NCI-H146 treated with DMSO at 0.1 percent for 48 hours (cell line): ENCODE measurements at regions not wholly inside any gene's neighbourhood (a gene's known extent, or its start where the extent isn't known, plus 50 kb on each side); places are given as distances from the start of the nearest gene placed in this dataset.

ENCODE experiments used
- DNase-seq: peaks from one replicate; lab custom pipeline; 2025; ENCODE audit not compliant: unreplicated experiment; lab: John Stamatoyannopoulos, UW

DNA sequence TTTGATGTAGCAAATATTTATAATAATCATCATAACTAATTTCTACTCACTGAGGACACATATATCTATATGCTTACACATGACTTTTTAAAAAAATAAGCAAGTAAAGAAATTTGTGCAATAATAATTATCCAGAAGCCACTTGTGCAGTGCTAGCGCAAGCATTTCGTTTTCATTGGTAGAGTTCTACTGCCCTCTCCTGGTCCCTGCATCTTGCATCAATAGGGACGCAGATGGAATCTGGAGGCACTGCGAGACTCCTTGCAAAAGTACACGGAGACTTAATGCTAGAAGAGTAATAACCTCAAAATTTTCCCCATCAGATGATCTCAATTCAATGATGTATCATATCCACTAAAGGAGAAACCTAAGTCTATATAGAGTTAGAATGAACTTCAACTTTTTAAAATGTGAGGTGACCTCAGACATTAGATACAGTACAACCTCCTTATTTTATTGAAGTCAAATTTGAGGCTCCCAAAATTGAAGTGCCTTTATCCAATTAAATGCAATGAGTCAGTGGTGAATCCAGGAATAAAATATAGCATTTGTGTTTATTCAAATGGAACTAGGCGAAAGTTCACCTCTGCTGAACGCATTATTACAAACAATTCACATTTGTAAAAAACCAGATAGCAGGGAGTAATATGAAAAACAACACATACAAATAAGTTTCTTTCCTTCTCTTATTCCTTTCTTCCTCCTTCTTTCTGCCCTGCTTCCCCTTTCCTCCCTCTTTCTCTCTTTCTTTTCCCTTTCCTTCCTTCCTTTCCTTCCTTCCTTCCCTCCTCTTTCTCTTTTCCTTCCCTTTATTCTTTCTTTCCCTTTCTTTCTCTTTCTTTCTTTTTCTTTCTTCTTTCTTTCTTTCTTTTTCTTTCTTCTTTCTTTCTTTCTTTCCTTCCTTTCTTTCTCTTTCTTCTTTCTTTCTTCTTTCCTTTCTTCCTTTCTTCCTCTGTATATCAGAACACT, 450.0 kb downstream of the ANKRD50 start:
- DNase-seq: no peak

DNA sequence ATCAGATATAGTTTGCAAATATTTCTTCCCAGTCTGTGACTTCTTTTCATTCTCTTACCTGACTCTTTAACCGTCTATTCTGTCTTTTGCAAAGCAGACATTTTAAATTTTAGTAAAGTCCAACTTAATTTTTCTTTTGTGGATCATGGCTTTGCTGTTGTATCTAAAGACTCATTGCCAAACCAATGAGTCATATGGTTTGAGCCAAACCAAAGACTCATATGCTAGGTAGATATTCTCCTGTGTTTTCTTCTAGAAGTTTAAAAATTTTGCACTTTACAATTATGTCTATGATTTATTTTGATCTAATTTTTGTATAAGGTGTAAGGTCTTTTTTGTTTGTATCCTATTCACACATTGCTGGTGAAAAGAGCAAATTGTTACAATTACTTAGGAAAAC, 446.8 kb downstream of the ANKRD50 start:
- no peak for DNase-seq

GRCh38 chr4:124266721-124267120, 445.8 kb downstream of the ANKRD50 start:
- no peak for DNase-seq

DNA sequence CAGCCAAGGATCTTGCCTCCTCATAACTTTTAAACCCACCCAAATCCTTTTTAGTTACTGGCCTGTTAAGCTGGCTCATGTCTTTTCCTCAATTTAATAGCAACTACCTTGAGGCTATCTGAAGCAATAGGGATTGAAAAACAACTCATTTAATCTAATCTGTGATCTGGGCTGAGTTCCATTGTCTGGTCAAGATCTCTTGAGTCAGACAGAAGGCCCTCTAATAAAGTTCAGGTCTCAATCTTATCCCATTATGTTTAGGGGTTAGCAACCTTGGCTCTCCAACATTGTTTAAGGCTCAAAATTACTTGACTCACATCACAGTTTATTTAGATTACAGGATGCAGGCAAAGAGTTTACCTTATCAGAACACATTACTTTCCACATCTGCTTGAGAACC, 436.1 kb downstream of the ANKRD50 start:
- DNase-seq: no peak

- no peak for DNase-seq
Measured at GRCh38 chr4:124277691-124278090, 434.8 kb downstream of the ANKRD50 start.

DNA sequence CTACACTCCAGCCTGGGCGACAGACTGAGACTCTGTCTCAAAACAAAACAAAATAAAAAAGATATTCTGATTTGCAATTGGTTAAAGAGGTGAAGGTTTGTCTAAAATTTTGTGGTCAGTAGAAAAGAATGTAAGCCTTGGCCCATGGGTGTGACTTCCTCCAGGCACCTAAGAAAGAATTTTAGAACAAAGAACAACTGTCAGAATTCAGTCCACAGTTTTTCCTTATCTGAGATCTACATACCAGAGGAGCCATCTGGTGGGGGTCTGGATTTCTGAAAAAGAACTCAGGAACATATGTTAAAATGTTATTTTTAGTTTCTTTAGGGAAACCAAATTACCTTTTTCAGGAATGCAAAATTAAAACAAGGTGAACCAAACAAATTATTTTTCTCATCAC, 434.1 kb downstream of the ANKRD50 start:
- no peak for DNase-seq

DNA sequence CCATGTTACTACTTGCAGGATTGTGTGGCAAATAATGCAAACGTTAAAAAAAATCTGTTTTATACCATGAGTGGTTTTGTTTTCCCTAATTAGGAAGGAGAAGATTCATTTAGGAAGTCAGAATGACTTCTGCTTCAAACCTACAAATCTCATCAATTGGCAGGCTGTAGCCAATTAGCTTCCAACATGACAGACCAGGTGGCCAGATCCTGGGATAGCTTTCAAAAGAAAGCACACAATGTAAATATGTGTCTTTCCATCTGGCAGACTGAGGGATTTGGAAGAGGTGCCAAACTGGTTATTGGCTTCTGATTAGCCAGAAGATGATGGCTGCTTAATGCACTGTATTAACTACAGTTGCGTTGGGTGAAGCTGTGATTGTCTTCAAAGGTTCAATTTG, 432.8 kb downstream of the ANKRD50 start:
- DNase-seq: no peak

DNA sequence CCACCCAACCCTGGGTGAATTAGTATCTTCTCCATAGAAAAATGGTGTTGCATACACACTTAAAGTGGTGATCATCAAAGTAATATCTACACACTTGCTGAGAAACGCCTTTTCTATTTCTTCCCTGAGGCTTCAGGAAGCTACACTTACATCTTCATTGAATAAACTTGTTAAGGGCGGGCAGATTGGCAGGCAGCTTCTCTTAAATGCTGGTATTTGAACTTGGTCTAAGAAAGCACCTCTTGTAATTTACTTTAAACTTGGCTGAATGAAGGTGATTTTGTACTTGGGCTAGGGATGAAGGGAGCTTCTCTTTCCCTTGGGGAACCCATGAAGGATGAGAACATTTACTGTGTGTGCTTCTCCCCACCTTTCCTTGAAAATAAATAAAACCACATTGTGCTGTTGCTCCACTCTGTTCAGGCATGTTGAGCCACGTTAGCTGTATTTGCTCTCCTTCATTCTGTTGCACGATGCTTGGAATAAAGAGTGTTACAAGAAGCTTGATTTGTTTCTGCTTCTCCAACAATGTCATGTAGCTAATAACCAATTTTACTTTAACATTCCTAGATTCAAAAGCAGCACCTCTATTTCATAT, 430.1 kb downstream of the ANKRD50 start:
- no peak for DNase-seq

DNA sequence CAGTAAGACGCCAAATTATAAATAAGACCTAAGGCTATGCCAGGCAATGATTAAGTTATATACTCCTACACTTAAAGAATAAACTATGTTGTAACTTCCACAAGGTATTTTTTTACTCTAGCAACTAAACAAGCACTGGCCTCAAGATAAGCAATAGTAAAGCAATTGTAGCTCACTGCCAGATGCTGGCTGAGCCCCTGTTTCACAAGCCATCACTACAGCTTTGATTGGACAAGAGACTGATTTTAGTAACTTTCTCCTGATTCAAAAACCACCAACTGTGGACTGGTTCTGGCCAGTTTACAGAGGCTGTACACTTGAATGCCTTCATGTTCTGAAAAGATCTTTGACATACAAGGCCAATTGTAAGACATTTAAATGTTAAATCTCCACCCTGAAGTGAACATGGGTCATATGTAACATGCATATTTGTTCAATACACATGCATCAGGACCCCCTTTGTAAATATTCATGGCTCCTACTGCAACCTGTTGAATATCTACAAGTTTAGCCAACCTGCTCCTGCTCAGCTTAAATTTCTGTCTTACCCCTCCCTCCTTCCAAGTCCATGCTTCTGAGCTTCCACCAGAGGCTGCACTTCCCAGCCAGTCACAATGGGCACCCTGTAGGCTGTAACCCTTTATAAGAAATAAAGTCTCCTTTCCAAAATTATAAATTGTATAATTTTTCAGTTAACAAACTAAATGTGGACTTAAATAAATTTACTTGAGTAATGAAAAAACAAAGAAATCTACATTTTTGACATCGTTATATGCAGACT, 423.6 kb downstream of the ANKRD50 start:
- no peak for DNase-seq

- no peak for DNase-seq
Measured at GRCh38 chr4:124290678-124291077, 421.9 kb downstream of the ANKRD50 start.

GRCh38 chr4:124295413-124295812, 417.1 kb downstream of the ANKRD50 start:
- no peak for DNase-seq

- no peak for DNase-seq
Measured at GRCh38 chr4:124304941-124305340, 407.6 kb downstream of the ANKRD50 start.

DNA sequence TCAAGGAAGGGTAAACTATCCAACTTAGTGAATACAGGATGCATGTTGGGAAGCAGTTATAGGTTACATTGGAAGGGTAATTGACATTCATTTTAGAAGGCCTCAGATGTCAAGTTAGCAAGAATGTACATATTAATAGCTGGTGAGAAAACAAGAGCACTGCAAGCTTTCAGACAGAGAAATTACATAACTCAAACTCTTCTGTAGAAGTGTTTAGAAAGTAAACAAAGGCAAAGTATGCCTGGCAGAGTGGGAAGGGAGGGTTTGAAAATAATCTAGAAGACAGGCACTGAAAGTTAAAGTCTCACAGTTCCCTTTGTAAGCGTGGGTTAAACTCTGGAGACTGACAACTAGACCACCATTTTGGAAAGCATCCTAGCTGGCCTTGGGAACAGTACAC, 406.2 kb downstream of the ANKRD50 start:
- no peak for DNase-seq

DNA sequence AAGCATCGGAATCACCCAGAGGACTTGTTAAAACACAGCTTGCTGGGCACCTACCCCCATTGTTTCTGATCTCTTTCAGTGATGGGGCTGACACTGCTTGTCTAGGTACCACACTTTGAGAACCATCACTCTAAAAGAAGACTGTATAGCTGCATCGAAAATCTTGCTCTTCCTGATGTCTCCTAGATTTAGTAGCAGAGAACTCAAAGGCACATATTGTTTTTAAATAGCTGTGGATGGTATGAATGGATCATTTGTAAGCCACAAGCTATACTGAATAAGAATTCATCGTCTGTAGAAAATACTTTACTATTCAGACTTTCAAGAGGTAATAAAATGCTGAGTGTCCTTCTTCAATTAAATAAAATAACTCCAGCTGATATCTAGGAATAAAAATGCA, 405.4 kb downstream of the ANKRD50 start:
- DNase-seq: no peak

DNA sequence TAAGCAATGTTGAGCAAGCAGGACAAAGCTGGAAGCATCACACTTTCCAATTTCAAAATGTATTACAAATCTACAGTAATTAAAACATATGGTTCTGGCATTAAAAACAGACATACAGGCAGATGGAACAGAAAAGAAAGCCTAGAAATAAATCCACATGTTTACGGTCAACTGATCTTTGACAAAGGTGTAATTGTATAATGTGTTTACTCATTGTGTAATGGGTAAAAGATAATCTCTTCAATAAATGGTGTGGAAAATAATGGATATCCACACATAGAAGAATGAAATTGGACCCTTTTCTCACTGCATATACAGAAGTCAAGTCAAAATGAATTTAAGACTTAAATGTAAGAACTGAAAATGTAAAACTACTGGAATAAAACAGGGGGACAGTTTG, 394.2 kb downstream of the ANKRD50 start:
- DNase-seq: no peak

- DNase-seq: no peak
Measured at GRCh38 chr4:124321364-124321763, 391.2 kb downstream of the ANKRD50 start.

DNA sequence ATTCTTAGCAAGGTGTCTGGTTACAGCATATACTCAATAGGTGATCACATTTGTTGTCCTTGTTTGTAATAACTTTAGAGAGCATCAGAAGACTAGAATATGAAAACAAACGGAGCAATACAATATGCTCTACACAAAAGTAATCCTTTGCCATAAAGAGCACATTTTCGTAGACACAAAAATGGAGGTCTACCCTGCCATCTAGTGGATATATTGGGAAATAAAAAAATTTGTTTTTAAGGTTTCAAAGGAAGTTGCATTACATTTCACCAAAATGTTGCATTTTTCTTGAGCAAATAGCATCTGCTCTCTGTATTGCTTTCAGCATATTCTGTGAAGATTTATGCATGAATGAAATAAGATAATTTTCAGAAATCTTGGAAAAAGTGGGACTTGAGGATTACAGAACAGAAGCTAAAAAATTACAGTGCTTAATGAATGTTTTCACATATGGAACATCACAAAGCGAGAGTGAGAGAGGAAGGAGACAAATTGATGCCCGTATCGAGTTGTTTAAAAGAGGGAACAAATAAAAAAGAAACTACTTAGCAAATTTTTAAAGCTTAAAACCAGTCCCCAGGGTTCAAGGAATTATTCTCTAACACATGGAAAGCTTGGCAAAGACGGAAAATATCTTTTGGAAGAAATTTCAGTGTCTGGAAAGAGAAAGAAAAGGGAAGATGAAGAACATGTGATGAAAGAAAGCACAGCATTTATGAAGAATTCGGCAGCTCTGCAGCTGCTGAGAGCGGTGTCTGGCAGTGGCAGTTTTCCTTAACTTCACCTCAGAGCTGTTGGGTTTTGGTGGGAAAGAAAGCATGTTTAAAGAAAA, 390.1 kb downstream of the ANKRD50 start:
- DNase-seq: peak; percentile 1

DNA sequence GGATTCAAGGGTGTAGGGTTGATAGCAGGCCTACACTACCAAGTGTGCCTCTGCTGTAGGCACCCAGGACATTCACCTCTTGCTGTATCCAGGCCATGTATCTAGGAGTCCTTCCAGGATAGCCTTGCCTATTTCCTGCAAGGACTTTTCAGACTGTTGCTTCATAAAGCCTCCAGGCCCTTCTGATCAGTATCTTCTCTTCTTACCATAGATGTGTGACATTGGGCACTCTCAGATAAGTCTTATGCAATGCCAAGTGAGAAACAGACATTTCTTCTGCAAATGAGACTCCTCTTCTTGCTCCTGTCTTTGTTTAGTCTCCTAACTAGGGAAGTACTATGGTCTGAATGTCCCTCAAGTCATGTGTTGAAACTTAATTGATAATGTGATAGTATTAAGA, 386.8 kb downstream of the ANKRD50 start:
- no peak for DNase-seq

DNA sequence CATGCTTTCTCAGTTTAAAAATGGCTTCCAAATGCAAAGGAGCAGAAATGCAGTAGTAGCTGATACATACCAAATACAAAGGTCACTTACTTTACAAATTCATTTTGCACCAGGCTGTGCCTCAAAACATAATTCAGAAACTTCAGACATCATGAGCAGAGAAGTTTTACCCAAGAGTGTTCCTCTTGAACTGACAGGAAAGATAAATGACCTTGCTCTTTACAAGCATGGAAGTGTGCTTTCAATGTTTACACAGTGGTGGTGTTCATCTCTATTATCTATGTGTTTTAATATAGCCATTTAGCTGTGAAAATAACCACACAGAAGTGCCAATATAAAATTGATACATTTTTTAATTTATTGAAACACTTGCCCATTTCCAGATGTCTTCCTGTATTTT, 383.4 kb downstream of the ANKRD50 start:
- no peak for DNase-seq

GRCh38 chr4:124330045-124330444, 382.5 kb downstream of the ANKRD50 start:
- DNase-seq: no peak

- DNase-seq: no peak
Measured at GRCh38 chr4:124331781-124332180, 380.8 kb downstream of the ANKRD50 start.
